Neural crest cell (in vitro differentiated cells): ENCODE measurements at regions not wholly inside any gene's neighbourhood (a gene's known extent, or its start where the extent isn't known, plus 50 kb on each side); places are given as distances from the start of the nearest gene placed in this dataset.

Experiments
- DNase-seq: peaks from one replicate; pipeline ENCODE4 v3.0.0; 2021; ENCODE audit warnings: low read depth, mixed read lengths, low spot score
- H3K27ac Mint-ChIP-seq: one replicate; pipeline ENCODE4 v1.8.0; 2021; ENCODE audit warnings: mild to moderate bottlenecking, mixed read lengths; ENCODE audit not compliant: unreplicated experiment
- H3K27me3 Mint-ChIP-seq: 2 replicates; pipeline ENCODE4 v1.8.0; 2021; ENCODE audit warnings: low read depth, mild to moderate bottlenecking, mixed read lengths
- H3K36me3 Mint-ChIP-seq: 2 replicates; pipeline ENCODE4 v1.8.0; 2021; ENCODE audit warnings: low read depth, mild to moderate bottlenecking, mixed read lengths
- H3K4me1 Mint-ChIP-seq: 2 replicates; pipeline ENCODE4 v1.8.0; 2021; ENCODE audit warnings: mixed read lengths
- H3K4me3 Mint-ChIP-seq: one replicate; pipeline ENCODE4 v1.8.0; 2021; ENCODE audit warnings: mild to moderate bottlenecking, mixed read lengths
- H3K9me3 Mint-ChIP-seq: 2 replicates; pipeline ENCODE4 v1.8.0; 2021; ENCODE audit warnings: mixed read lengths
- TF ChIP-seq, protein P1 (sequence below): fragments of 200-600 bp; sonication (generic); conservative IDR thresholded peaks from 2 replicates; pipeline ENCODE4 v1.5.0; 2021; ENCODE audit warnings: antibody characterized with exemption, mild to moderate bottlenecking

- Mint-ChIP-seq H3K27ac (no peak overlapping the region), H3K4me1 (no peaks in the 10 kb centered on the region), H3K36me3 (peaks cover 6% of the 10 kb centered on the region), H3K9me3 (peaks cover 13% of the 10 kb centered on the region), H3K27me3 (no peaks in the 10 kb centered on the region), H3K4me3 (no peak overlapping the region)
- TF ChIP-seq, protein P1, sequence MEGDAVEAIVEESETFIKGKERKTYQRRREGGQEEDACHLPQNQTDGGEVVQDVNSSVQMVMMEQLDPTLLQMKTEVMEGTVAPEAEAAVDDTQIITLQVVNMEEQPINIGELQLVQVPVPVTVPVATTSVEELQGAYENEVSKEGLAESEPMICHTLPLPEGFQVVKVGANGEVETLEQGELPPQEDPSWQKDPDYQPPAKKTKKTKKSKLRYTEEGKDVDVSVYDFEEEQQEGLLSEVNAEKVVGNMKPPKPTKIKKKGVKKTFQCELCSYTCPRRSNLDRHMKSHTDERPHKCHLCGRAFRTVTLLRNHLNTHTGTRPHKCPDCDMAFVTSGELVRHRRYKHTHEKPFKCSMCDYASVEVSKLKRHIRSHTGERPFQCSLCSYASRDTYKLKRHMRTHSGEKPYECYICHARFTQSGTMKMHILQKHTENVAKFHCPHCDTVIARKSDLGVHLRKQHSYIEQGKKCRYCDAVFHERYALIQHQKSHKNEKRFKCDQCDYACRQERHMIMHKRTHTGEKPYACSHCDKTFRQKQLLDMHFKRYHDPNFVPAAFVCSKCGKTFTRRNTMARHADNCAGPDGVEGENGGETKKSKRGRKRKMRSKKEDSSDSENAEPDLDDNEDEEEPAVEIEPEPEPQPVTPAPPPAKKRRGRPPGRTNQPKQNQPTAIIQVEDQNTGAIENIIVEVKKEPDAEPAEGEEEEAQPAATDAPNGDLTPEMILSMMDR, result no peak
- DNase-seq, result no peak
These were observed 684.3 kb downstream of the NR2F1-AS1 start for GRCh38 chr5:92896722-92897121.

DNA sequence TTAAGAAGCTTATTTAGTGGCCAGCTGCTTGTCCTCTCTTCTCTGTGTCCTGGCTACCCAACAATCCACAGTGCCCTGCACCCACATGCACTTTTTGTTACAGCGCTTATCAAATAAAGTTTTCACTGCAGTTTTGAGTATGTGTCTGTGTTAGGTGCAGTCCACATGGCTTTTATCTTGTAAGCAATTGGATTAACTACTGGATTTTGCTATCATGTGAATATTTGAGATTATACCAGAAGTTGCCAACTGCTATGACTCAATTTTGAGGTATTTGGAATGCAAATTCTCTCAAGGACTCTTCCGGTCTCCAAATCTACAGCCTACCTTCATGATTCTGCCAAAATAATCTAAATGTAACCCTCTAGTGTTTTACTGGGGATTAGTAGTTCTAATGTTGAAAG, 690.2 kb downstream of the NR2F1-AS1 start:
- TF ChIP-seq, protein P1, result no peak
- Mint-ChIP-seq H3K4me3 (no peak overlapping the region), H3K36me3 (peaks cover 12% of the 10 kb centered on the region), H3K9me3 (peaks cover 8% of the 10 kb centered on the region), H3K4me1 (peaks cover 26% of the 10 kb centered on the region), H3K27ac (no peak overlapping the region), H3K27me3 (no peaks in the 10 kb centered on the region)
- DNase-seq, result no peak

DNA sequence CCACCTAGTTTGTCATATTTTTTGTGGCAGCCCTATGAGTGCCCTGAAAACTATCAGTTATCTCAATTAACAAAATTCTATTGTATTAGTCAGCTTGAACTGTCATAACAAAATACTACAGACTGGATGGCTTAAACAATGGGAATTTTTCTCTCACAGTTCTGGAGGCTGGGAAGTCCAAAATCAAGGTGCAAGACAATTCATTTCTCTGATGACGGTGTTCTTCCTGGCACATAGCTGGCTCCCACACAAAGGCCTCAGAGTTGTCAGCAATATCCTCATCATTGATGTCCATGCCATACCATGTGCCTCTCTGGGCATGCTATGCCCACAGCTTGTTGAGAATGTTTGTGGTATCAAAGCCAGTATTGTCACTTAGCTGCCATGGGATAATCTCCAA, 691.9 kb downstream of the NR2F1-AS1 start:
- Mint-ChIP-seq H3K4me3 (no peak overlapping the region), H3K36me3 (peaks cover 10% of the 10 kb centered on the region), H3K9me3 (peaks cover 6% of the 10 kb centered on the region), H3K4me1 (peaks cover 43% of the 10 kb centered on the region), H3K27ac (no peak overlapping the region), H3K27me3 (no peaks in the 10 kb centered on the region)
- TF ChIP-seq, protein P1, result no peak
- DNase-seq, result no peak

DNA sequence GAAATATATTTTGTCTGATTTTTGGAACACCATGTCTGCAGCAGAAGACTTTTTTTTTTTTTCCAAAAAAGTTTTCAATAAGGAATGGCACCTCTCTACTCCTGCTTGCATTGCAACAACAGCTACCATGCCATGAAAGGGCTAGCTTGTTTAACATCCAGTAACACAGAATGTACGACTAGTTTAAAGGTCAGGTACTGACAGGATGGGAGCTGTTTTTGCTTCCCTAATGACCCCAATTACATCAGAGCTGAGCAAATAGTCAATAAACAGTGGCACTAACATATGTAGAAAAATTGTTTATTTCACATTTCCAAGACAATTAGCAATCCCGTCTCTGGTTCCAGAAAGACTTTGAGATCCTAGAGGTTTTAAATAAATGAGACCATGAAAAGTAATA, 693.8 kb downstream of the NR2F1-AS1 start:
- H3K36me3 Mint-ChIP-seq, result peaks cover 10% of the 10 kb centered on the region
- H3K27ac Mint-ChIP-seq, result peak overlapping the region; percentile 44
- H3K27me3 Mint-ChIP-seq, result no peaks in the 10 kb centered on the region
- H3K9me3 Mint-ChIP-seq, result peaks cover 6% of the 10 kb centered on the region
- peaks cover 59% of the 10 kb centered on the region for H3K4me1 Mint-ChIP-seq
- TF ChIP-seq, protein P1, result no peak
- DNase-seq, result no peak
- H3K4me3 Mint-ChIP-seq, result peak overlapping the region; percentile 8

DNA sequence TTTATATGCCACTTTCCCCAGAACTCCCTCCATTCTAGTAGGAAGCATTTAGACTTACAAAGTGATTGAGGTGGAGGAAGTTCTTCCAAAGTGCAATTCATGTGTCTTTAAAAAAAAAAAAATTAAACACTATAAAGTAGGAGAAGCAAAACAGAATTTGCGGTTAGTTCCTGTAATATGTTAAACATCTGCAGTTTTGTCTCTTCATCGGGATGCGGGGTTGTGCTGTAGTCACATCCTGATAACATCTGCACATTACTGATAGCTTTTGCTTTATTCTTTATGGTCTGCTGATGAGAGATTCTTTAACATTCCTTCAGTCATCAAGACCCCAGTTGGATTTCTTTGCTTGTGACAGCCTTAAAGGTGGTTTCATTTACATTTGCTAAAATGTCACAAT, 694.3 kb downstream of the NR2F1-AS1 start:
- Mint-ChIP-seq H3K36me3 (peaks cover 10% of the 10 kb centered on the region), H3K4me1 (peaks cover 62% of the 10 kb centered on the region), H3K4me3 (peak overlapping the region; percentile 8), H3K9me3 (peaks cover 6% of the 10 kb centered on the region), H3K27me3 (no peaks in the 10 kb centered on the region), H3K27ac (peak overlapping the region; percentile 61)
- DNase-seq, result no peak
- TF ChIP-seq, protein P1, result no peak

DNA sequence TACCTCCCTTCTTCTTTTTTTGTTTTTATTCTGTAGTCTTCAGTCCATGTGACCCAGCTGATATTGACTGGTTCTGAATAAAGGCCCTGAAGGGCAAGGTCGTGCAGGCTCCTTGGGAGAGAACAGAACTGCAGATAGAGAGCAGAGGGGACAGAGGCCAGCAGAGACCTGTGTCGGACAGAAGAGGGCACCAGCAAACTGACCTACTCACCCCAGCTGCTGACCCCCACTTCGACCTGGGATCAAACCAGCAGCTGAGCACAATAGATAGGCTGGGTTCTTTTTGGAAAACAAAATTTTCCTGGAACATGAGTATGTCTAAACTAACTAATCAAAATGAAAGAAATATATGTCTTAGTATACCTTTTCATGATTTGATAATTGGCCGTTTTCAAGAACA, 695.1 kb downstream of the NR2F1-AS1 start:
- TF ChIP-seq, protein P1, result peak; percentile 39
- Mint-ChIP-seq H3K4me3 (no peak overlapping the region), H3K27ac (peak overlapping the region; percentile 84), H3K9me3 (no peaks in the 10 kb centered on the region), H3K36me3 (peaks cover 3% of the 10 kb centered on the region), H3K4me1 (peaks cover 66% of the 10 kb centered on the region), H3K27me3 (no peaks in the 10 kb centered on the region)
- DNase-seq, result peak; percentile 28
